Brain microvascular endothelial cell (primary cell): ENCODE measurements at regions not wholly inside any gene's neighbourhood (a gene's known extent, or its start where the extent isn't known, plus 50 kb on each side); places are given as distances from the start of the nearest gene placed in this dataset.

Experiments used
- DNase-seq: peaks from one replicate; pipeline ENCODE4 v3.0.0-alpha.2; 2020
- H3K27ac ChIP-seq: fragments of 250-450 bp; sonication (Bioruptor Pico); 2 replicates; pipeline ENCODE4 v1.5.1; 2020; ENCODE audit warnings: mild to moderate bottlenecking, moderate library complexity
- H3K27me3 ChIP-seq: fragments of 250-450 bp; sonication (Bioruptor Pico); replicated peaks from 2 replicates; pipeline ENCODE4 v1.5.1; 2020; ENCODE audit warnings: mild to moderate bottlenecking
- H3K36me3 ChIP-seq: fragments of 250-450 bp; sonication (Bioruptor Pico); replicated peaks from 2 replicates; pipeline ENCODE4 v1.5.1; 2020; ENCODE audit warnings: mild to moderate bottlenecking
- H3K4me3 ChIP-seq: 2 replicates; pipeline ENCODE4 v1.5.1; 2011; ENCODE audit warnings: low read depth, mild to moderate bottlenecking, control low read depth, low read length, moderate library complexity
- in situ Hi-C: cut with HindIII; loops from 2 replicates; pipeline ENCODE4 v1.10.0; 2017; ENCODE audit warnings: low sequenced_read_pairs, low pct_ligation_motif_present
- TF ChIP-seq, protein P1 (sequence below): IDR thresholded peaks from 2 replicates; pipeline ENCODE4 v1.5.1; 2011; ENCODE audit warnings: low read depth, mild to moderate bottlenecking, moderate library complexity, low read length, control low read depth, inconsistent platforms; ENCODE audit errors: missing control alignments

DNA sequence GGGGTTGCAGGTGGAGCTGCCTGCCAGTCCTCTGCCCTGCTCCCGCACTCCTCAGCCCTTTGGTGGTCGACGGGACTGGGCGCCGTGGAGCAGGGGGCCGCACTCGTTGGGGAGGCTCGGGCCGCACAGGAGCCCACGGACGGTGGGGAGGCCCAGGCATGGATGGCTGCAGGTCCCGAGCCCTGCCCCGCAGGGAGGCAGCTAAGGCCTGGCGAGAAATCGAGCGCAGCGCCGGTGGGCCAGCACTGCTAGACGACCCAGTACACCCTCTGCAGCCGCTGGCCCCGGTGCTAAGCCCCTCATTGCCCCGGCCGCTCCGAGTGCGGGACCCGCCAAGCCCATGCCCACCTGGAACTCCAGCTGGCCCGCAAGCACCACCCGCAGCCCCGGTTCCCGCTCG lies 221.8 kb downstream of the BTG1 start:
- Histone ChIP-seq H3K36me3 (no peaks in the 10 kb centered on the region), H3K27ac (no peak overlapping the region), H3K27me3 (no peaks in the 10 kb centered on the region), H3K4me3 (no peak overlapping the region)
- TF ChIP-seq, protein P1, sequence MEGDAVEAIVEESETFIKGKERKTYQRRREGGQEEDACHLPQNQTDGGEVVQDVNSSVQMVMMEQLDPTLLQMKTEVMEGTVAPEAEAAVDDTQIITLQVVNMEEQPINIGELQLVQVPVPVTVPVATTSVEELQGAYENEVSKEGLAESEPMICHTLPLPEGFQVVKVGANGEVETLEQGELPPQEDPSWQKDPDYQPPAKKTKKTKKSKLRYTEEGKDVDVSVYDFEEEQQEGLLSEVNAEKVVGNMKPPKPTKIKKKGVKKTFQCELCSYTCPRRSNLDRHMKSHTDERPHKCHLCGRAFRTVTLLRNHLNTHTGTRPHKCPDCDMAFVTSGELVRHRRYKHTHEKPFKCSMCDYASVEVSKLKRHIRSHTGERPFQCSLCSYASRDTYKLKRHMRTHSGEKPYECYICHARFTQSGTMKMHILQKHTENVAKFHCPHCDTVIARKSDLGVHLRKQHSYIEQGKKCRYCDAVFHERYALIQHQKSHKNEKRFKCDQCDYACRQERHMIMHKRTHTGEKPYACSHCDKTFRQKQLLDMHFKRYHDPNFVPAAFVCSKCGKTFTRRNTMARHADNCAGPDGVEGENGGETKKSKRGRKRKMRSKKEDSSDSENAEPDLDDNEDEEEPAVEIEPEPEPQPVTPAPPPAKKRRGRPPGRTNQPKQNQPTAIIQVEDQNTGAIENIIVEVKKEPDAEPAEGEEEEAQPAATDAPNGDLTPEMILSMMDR = no peak
- no peak for DNase-seq
- in situ Hi-C loops = no loop called here

DNA sequence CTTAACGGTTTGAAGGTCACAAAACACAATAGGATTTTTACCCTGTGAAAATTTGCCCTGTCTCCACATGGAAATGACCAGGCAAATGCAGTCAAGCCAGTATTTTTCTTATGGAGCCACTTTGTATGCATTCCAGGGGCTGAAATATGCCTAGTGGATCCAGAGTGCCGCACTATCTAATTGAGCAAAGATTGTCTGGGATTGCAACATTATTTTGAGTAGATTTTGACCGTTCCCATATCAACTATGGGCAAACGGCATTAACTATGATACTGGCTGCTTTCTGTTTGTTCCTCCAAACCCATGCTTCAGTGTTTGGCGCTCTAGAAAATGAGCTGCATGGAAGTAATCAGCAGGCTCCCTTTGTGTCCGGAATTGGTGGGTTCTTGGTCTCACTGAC lies 223.0 kb downstream of the BTG1 start:
- DNase-seq = no peak
- Histone ChIP-seq H3K4me3 (no peak overlapping the region), H3K27me3 (no peaks in the 10 kb centered on the region), H3K36me3 (no peaks in the 10 kb centered on the region), H3K27ac (no peak overlapping the region)
- in situ Hi-C loops = no loop called here
- TF ChIP-seq, protein P1 = no peak

DNA sequence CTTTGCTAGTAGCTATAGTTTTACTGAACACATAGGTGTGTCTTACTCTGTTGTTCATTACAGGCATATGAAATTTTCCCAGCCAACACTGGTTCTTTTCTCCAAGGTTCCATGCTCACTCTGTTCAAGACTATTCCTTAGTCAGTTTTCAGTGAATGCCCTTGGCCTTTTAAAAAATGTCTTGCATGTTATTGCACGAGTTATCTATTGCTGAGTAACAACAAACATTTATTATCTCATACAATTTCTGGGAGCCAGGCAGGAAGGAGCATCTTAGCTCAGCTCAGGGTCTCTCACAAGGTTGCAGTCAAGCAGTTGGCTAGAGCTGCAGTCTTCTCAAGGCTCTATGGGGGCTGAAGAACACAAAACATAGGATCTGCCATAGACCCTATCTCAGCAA lies 223.5 kb downstream of the BTG1 start:
- TF ChIP-seq, protein P1 = no peak
- in situ Hi-C loops = no loop called here
- H3K27ac ChIP-seq = no peak overlapping the region
- DNase-seq = no peak
- no peak overlapping the region for H3K4me3 ChIP-seq
- no peaks in the 10 kb centered on the region for H3K36me3 ChIP-seq
- H3K27me3 ChIP-seq = no peaks in the 10 kb centered on the region

DNA sequence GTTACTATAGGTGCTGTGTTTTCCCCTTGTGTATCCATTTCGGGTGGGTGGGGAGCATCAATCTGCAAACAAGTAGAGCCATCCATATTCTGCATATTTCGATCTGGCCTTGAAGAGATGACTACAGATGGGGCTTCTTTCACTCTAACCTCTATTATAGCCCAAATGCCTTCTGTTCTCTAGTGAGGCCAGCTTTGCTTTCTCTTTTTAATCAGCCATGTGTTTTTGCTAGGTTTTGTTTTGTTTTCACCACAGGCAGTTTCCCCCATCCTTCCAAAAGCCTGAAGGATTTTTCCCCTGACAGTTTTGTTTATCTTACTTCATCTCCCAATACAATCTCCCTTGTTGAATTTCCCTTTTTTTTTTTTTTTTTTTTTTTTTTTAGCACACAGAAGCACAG lies 224.1 kb downstream of the BTG1 start:
- Histone ChIP-seq H3K36me3 (no peaks in the 10 kb centered on the region), H3K27ac (no peak overlapping the region), H3K4me3 (no peak overlapping the region), H3K27me3 (no peaks in the 10 kb centered on the region)
- in situ Hi-C loops = no loop called here
- TF ChIP-seq, protein P1 = no peak
- DNase-seq = no peak

GRCh38 chr12:91920741-91921140 lies 224.9 kb downstream of the BTG1 start:
- no peaks in the 10 kb centered on the region for H3K36me3 ChIP-seq
- no peak for DNase-seq
- H3K27ac ChIP-seq = no peak overlapping the region
- TF ChIP-seq, protein P1 = no peak
- in situ Hi-C loops = no loop called here
- no peaks in the 10 kb centered on the region for H3K27me3 ChIP-seq
- H3K4me3 ChIP-seq = no peak overlapping the region

- no peaks in the 10 kb centered on the region for H3K27me3 ChIP-seq
- H3K36me3 ChIP-seq = no peaks in the 10 kb centered on the region
- H3K27ac ChIP-seq = no peak overlapping the region
- DNase-seq = peak; percentile 22
- in situ Hi-C loops = no loop called here
- TF ChIP-seq, protein P1 = no peak
- no peak overlapping the region for H3K4me3 ChIP-seq
These were observed 225.4 kb downstream of the BTG1 start for GRCh38 chr12:91920276-91920675.
